Activated CD8-positive, alpha-beta memory T cell treated with anti-CD3 and anti-CD28 coated beads for 36 hours (primary cell): ENCODE measurements at regions not wholly inside any gene's neighbourhood (a gene's known extent, or its start where the extent isn't known, plus 50 kb on each side); places are given as distances from the start of the nearest gene placed in this dataset.
"Not testable (repeated sequence)": the region's sequence is repeated elsewhere in the genome, so short reads cannot be mapped to it uniquely, and the experiment has no call there.

ENCODE experiments used
- CTCF ChIA-PET: fragments of 350-600 bp; sonication (Branson Sonifier 250); formaldehyde crosslinking; loops from one replicate; lab custom pipeline; 2021; ENCODE audit warnings: antibody characterized with exemption; lab: Charles Lee
- POLR2A ChIA-PET: fragments of 350-600 bp; sonication (Branson Sonifier 250); formaldehyde crosslinking; loops from one replicate; lab custom pipeline; 2021; ENCODE audit warnings: antibody characterized with exemption; lab: Charles Lee

DNA sequence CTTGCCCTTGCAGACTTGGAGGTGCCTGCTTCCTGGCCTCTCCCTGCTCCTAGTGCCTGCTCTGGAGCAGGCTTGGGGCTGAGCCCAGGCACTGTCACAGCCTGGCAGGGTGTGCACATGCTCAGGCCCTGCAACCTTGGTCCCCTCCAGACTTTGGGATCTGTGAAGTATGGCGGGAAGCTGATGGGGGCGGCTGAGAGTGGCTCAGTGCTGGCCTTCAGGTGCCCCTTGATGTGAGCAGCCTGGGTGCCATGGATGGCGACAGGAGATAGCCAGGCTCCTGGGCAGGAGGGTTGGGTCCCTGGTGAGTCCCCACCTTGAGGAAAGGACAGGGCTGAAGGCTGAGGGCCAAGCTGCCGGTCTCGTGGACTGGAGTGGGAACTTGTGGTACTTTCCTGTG is 700.4 kb upstream of the KCND2 start:
- ChIA-PET POLR2A (no interaction called here), CTCF (no interaction called here)

DNA sequence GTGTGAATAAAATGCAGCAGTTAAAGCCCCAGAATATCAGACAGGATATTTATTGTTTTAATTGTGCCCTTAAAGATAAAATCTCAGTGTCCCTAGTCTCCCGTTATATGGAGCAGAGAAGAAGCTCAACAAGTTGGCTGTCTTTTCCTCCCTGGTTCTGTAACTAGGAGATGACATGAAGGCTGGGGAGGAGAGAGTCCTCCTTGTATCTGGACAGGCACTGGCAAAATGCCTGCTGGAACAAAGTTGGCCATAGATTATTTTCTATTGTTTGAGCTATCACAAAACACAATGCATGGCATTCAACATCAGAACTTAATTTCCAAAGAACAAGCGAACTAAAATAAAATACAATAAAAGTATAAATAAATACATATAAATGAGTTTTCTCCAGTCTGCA is 694.9 kb upstream of the KCND2 start:
- ChIA-PET POLR2A (no interaction called here), CTCF (no interaction called here)

DNA sequence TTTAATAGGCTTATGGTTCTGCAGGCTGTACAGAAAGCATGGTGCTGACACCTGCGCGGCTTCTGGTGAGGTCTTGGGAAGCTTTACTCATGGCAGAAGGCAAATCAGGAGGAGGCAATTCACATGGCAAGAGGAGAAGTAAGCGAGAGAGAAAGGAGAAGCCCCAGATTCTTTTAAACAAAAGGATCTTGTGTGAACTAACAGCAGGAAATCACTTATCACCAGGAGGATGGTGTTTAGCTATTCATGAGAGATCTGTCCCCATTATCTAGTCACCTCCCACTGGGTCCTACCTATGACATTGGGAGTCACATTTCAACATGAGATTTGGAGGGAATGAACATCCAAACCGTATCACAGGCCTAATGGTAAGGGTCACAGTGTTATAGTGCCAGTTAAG is 678.0 kb upstream of the KCND2 start:
- ChIA-PET POLR2A (no interaction called here), CTCF (no interaction called here)

DNA sequence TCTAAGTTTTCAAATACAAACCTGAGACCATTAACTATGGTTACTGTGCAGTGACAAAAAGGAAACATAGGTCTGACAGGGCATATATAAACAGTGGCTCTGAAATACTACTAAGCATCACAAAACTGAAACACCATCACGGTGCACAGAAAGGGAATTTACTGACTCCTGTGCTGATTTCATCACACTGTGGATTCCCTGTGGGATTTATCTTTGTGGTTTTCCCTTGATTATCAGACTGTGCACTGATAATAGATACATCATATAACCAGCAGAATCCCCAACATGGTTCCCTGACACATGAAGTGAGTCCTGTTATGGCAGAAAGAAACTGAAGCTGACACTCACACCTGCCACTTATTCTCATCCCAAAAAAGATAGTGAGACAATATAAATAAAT is 676.3 kb upstream of the KCND2 start:
- POLR2A ChIA-PET, result no interaction called here
- CTCF ChIA-PET, result no interaction called here

DNA sequence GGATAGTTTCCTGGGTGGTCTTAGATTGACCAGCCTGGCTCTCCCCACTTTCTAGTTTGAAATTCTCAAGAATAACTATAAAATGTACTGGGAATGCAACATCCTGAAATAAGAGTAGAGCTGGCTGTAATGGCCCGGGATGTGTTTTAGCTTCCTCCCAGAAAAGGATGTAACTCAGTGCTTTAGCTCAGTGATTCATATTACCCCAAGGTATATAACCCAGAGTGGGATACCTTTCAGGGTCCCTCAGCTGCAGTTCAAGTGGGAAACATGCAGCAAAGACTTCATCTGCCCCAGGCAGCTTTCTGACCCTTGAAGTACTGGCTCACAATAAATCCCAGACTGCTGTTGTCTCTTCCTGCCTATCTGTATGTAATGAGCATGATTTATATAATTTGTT is 666.7 kb upstream of the KCND2 start:
- CTCF ChIA-PET, result no interaction called here
- POLR2A ChIA-PET, result no interaction called here

DNA sequence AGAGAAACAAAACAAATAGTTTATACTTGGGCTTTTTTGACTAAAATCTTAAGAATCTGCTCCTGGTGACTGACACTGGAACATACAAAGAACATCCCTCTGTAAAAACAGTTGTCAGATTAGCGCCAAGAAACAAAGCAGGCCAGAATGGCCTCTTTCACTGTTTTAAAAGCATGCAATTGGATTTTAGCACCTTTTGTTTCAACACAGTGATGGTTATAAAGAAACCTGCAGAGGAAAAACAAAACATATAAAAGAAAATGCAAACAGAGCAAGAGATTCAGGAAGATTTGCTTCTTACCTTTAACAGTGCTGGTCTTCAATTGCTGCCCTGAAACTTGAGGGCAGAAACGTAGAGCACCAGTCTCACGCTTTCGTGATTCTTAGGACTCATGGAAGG is 652.2 kb upstream of the KCND2 start:
- CTCF ChIA-PET, result no interaction called here
- POLR2A ChIA-PET, result no interaction called here

DNA sequence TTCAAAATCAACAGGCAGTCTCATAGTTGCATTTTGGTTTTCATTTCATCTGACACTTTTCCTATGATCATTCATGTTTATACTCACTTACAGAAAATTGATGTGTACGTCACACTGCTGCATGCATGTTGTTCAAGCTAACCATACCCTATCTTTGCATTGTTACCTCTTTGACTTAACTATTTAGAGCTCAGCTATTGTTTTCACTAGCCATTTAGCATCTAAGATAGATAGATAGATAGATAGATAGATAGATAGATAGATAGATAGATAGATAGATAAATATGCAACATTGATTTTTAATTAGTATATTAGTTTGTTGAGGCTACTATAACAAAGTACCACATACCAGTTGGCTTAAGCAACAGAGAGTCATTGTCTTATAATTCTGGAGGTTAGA is 649.5 kb upstream of the KCND2 start:
- POLR2A ChIA-PET, result no interaction called here

DNA sequence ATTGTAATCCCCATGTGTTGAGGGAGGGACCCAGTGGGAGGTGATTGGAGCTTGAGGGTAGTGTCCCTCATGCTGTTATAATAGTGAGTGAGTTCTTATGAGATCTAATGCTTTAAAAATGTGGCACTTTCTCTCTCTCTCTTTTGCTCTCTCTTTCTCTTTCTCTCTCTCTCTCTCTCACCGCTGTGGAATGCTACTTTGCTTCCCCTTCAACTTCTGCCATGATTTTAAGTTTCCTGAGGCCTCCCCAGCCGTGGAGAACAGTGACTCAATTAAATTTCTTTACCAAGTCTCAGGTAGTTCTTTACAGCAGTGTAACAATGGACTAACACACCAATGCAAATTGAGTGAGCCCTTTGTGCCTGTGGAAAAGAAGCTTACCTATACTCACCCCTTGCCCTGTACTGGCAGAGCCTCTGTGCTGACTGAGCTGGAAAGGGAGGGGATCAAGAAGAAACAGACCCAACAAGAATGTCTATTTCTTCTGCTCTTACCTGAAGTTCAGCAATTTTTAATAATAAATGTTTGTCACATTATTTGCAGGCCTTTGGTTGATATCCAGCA is 642.5 kb upstream of the KCND2 start:
- ChIA-PET POLR2A (no interaction called here), CTCF (interaction anchor here (0.6 kb wide), 2 partner anchors 22 to 743 kb away, joined by 3 to 5 read pairs; no protein-coding TSS in a partner anchor)

More for the DNA sequence above, 649.5 kb upstream of the KCND2 start:
- CTCF ChIA-PET, result no interaction called here

DNA sequence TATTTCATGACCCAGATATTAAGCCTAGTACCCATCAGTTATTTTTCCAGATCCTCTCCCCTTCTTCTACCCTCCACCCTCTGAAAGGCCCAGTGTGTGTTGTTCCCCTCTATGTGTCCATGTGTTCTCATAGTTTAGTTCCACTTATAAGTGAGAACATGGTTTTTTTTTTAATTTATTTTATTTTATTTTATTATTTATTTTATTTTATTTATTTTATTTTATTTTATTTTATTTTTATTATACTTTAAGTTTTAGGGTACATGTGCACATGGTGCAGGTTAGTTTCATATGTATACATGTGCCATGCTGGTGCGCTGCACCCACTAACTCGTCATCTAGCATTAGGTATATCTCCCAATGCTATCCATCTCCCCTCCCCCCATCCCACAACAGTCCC is 639.2 kb upstream of the KCND2 start:
- POLR2A ChIA-PET, CTCF ChIA-PET: not testable (repeated sequence)

DNA sequence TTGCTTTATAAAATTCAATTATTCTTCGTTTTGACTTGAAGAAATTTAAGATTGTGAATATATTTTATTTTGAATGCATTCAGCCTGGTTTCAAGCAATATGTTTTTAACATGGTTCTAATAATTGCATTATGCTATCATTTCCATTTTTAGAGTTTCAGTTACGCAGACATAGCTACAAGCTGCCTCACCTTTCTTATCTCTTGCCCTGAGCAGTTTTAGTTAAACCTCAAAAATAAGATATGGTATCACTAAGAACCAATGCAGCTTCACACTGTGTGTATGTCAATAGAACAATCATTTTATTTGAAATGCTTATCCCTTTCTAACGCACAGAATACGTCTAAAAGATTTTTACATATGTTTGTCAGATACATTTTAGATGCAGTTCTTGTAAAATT is 632.6 kb upstream of the KCND2 start:
- ChIA-PET POLR2A (no interaction called here), CTCF (no interaction called here)

DNA sequence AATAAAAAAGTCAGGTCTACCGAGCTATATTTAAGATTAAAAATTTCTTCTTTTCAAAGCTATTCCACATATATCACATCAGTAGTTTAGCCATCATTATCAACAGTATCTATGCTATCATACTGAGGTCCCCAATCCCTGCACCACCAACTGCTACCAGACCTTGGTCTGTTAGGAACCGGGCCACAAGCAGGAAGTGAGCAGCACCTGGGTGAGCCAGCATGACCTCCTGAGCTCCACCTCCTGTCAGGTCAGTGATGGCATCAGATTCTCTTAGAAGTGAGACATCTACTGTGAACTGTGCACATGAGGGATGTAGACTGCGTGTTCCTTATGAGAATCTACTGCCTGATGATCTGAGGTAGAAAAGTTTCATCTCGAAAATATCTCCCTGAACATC is 632.1 kb upstream of the KCND2 start:
- CTCF ChIA-PET, result no interaction called here
- POLR2A ChIA-PET, result no interaction called here

DNA sequence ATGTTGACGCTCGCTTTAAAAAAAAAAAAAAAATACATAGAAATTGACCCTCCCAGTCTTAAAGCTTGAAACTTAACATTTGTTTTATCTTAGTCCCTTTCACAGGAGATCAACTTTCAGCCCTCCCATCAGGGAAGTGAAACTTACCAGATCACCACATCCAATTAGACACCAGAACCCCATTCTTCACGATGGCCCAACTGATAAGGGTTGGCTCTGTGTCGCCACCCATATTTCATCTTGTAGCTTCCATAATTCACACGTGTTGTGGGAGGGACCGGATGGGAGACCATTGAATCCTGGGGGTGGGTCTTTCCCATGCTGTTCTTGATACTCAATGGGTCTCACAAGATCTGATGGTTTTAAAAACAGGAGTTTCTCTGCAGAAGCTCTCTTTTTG is 629.4 kb upstream of the KCND2 start:
- ChIA-PET CTCF (interaction anchor here (0.7 kb wide), 1 partner anchor 915 kb away, joined by 3 read pairs; no protein-coding TSS in a partner anchor), POLR2A (no interaction called here)

DNA sequence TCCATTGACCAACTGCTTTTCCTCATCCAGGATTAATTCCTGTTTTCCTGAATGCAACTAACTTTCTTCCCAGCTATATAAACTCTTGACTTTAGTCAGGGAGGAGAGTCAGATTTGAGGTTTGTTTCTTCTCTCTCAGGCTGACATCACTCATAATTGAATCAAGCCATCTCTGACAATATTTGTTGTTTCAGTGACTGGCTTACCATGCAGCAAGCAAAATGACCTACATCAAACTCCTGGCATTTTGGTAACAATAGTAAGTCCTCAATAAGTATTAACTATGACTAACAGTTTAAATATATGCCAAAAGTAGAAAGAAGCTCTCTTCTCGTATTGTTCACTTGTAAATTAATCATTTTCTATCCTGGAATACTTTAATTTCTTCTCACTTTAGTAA is 625.7 kb upstream of the KCND2 start:
- POLR2A ChIA-PET, result no interaction called here
- CTCF ChIA-PET, result no interaction called here

DNA sequence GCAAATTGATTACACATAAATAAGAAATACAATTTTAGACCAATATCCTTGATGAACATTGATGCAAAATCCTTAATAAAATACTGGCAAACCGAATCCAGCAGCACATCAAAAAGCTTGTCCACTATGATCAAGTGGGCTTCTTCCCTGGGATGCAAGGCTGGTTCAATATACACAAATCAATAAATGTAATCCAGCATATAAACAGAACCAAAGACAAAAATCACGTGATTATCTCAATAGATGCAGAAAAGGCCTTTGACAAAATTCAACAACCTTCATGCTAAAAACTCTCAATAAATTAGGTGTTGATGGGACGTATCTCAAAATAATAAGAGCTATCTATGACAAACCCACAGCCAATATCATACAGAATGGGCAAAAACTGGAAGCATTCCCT is 624.2 kb upstream of the KCND2 start:
- CTCF ChIA-PET, POLR2A ChIA-PET: not testable (repeated sequence)

DNA sequence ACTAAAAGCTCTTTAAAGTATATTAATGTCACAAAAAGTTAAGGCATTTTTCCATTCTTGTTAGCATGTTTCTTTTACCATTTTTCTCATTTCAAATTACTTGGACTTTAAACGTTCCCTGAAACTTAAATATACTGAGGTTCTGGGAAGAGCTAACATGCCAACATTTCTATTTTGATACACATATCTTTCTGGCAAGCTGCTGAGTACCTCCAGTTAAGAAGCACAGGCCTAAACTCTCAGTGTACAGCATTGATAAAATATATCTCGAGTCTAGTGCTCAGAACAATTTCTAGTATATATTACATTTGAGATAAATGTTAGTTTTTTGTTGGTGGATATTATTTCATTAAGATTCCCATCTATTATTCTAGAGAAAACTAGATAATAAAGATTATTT is 612.9 kb upstream of the KCND2 start:
- ChIA-PET CTCF (no interaction called here), POLR2A (no interaction called here)

DNA sequence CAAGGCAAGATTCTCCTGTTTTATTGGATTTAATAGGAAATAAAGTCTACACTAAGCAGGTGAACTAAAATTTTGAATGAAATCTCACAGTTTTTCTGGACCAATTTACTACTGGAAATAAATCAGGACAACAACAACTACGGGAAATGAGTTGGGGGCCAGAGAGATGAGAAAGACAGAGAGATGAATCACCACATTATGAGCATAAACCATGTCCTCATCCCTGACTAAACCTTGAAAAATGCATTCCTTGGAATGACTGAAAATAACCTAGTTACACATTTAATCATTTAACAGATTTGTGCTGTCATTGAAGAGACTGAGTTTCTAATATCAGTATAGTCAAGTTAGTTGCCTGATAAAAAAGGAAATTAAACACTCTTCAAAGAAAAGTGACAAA is 608.4 kb upstream of the KCND2 start:
- POLR2A ChIA-PET, result no interaction called here

DNA sequence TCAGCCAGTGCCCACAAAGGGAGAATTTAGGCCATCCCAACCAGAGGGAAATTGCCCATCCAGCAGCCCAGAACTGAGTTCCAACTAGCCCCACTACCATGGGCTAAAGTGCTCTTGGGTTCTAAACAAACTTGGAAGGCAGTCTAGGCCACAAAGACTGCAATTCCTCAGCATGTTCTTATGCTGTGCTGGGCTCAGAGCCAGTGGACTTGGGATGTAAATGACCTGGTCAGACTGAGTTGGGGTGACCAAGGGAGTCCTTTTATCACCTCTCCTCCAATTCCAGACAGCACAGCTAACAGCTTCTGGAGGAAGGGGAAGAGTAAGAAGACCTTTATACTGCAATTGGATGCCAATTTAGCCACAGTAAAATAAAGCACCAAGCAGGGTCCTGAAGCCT is 607.2 kb upstream of the KCND2 start:
- ChIA-PET POLR2A (no interaction called here), CTCF (no interaction called here)

More for the DNA sequence above, 608.4 kb upstream of the KCND2 start:
- CTCF ChIA-PET, result no interaction called here

DNA sequence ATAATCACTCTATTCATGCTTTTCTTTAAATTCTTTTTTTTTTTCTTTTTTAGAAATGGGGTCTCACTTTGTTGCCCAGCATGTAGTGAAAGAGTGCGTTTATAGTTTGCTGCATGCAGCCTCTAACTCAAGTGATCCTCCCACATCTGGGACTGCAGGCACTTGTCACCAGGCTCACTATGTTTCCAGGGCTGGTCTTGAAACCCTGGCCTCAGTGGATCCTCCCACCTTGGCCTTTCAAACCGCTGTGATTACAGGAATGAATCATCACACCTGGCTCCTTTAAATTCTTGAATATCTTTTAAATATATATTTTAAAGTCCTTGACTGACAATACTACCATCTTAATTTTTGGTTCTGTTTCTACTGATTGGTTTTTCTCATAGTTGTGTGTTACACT is 591.6 kb upstream of the KCND2 start:
- CTCF ChIA-PET, result no interaction called here

DNA sequence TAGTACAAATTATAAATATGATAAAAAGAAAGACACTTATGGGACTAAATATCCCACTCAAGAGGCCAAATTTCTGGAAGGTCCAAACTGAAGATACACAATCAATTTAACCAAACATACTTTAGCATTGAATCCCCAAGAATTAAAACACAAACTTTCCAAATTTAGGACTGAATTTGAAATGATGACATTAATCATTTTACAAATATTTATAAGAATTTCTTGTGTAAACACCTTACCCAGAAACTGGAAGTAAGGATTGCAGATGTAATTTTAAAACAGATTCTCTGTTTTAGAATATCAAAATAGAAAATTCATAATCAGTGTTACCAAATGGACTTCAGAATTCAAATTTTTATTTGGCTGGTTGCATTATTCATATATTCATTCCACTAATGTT is 588.2 kb upstream of the KCND2 start:
- CTCF ChIA-PET, result no interaction called here
- POLR2A ChIA-PET, result no interaction called here

More for the DNA sequence above, 591.6 kb upstream of the KCND2 start:
- POLR2A ChIA-PET, result no interaction called here

DNA sequence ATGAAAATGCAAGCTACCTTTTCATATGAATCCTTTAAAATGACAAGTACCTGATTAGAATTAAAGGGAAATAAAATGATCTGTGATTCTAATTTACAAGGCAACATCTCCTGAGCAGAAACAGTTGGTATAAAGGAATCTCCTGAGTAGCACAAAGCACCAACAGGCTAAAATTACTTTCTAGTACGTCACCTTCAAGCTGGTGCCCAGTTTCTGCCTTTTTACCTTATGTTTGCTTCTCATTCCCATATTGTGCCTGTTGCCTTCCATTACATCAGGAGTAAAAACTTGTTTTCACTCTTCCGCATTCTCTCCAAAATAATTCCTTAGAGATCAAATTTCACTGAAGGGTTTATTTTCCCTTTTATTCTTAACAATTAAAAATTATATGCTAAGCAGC is 587.1 kb upstream of the KCND2 start:
- ChIA-PET POLR2A (no interaction called here), CTCF (no interaction called here)

DNA sequence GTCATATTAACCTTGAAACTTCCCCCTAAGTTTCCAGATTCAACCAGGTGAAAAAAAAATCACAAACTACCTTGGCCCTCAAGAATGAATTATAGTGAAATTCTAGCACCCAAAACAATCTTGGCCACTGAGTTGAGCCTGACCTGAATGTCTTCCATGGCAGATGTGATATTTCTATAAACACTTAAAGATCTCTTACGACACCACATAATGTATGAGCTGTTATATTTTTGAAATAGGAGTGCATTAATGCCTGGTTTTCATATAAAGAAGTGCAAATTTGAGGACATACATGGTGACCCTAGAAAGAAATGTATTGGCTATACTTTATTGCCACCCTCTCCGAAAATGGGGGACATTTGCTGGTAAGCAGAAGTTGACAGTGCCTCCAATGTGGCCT is 584.1 kb upstream of the KCND2 start:
- CTCF ChIA-PET, result no interaction called here
- POLR2A ChIA-PET, result no interaction called here

DNA sequence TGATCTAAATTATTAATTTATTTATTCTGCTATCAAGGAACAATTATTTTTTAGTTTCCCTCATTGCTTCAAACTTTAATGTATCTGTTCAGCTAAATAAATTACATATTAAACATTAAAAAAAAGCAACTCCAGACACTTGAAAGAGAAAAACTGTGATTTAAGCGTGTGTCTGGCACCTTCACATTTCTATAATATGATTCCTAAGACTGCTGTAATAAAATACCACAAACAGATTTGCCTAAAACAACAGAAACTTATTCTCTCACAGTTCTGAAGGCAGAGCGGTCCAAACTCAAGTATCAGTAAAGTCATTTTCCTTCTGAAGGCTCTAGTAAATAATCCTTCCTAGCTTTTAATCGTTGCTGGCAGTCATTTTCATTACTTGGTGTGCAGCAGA is 580.4 kb upstream of the KCND2 start:
- POLR2A ChIA-PET, result no interaction called here
- CTCF ChIA-PET, result no interaction called here
